HCT116 (cell line): ENCODE measurements at regions not wholly inside any gene's neighbourhood (a gene's known extent, or its start where the extent isn't known, plus 50 kb on each side); places are given as distances from the start of the nearest gene placed in this dataset.

Source experiments
- ATAC-seq: fragments of 200-7000 bp; cut with Tn5 transposase; 2 replicates; pipeline ENCODE4 v1.9.1; 2020; ENCODE audit warnings: mild to moderate bottlenecking, moderate library complexity
- BruUV-seq: library from RNA; stranded (reverse); fragments of 400-500 nt; replicated peaks from 2 replicates; lab custom pipeline; 2021; lab: Mats Ljungman, UMichigan
- CTCF ChIA-PET: fragments of 300-600 bp; sonication (Branson Sonifier 250); formaldehyde crosslinking; loops from one replicate; lab custom pipeline; 2021; ENCODE audit warnings: antibody characterized with exemption; lab: Charles Lee
- POLR2A ChIA-PET: fragments of 300-600, 350-600 bp; sonication (Branson Sonifier 250); formaldehyde crosslinking; loops from one replicate; lab custom pipeline; 2021; ENCODE audit warnings: antibody characterized with exemption; lab: Charles Lee
- RAD21 ChIA-PET, 2 experiments: fragments of 300-600 bp; sonication (Branson Sonifier 250); formaldehyde crosslinking; loops; one replicate each; lab custom pipeline; 2023; ENCODE audit warnings: low total read pairs in 2 of 2; ENCODE audit not compliant: uncharacterized antibody in 2 of 2, unreplicated experiment in 2 of 2, low non-redundant PET in 1 of 2; lab: Charles Lee
- DNase-seq: peaks from one replicate; pipeline ENCODE4 v3.0.0-alpha.2; 2010; ENCODE audit warnings: low read depth, low spot score
- H2AFZ ChIP-seq: fragments of 200-600 bp; shearing (Covaris generic), sonication (generic); 2 replicates; pipeline ENCODE4 v1.6.1; 2017; ENCODE audit warnings: low read depth, mixed run types, mixed read lengths, antibody characterized with exemption, low read length; ENCODE audit not compliant: poor library complexity, severe bottlenecking
- H3K27ac ChIP-seq: 2 replicates; pipeline ENCODE4 v1.5.1; 2012; ENCODE audit warnings: low read depth, low read length
- H3K27me3 ChIP-seq: fragments of 200-600 bp; sonication (generic); 2 replicates; pipeline ENCODE4 v1.6.1; 2016; ENCODE audit warnings: mixed run types, low read length, mixed read lengths; ENCODE audit not compliant: insufficient read depth
- H3K36me3 ChIP-seq, 2 experiments: fragments of 200-500 bp in 1 of 2; fragments of 200-600 bp in 1 of 2; sonication (Bioruptor generic) in 1 of 2; sonication (generic) in 1 of 2; 2 replicates each; pipeline versions ENCODE4 v1.5.1 to v1.6.1; 2014 to 2016; ENCODE audit warnings: low read length in 2 of 2, inconsistent platforms in 1 of 2, mixed read lengths in 1 of 2, mixed run types in 1 of 2; ENCODE audit not compliant: insufficient read depth in 2 of 2, control insufficient read depth in 1 of 2
- H3K4me1 ChIP-seq, 2 experiments: fragments of 200-600 bp in 1 of 2; sonication (generic) in 1 of 2; 2 replicates each; pipeline versions ENCODE4 v1.5.1 to v1.6.1; 2012 to 2017; ENCODE audit warnings: low read length in 2 of 2, inconsistent platforms in 1 of 2, mild to moderate bottlenecking in 1 of 2, mixed read lengths in 1 of 2, mixed run types in 1 of 2, moderate library complexity in 1 of 2; ENCODE audit not compliant: insufficient read depth in 2 of 2, control insufficient read depth in 1 of 2
- H3K4me2 ChIP-seq: fragments of 200-600 bp; sonication (generic); 2 replicates; pipeline ENCODE4 v1.6.1; 2017; ENCODE audit warnings: mixed run types, low read length, mixed read lengths
- H3K4me3 ChIP-seq, 2 experiments: fragments of 200-600 bp in 1 of 2; sonication (generic) in 1 of 2; replicated peaks in 1 of 2; 2 replicates each; pipeline ENCODE4 v1.5.1; 2011 to 2016; ENCODE audit warnings: low read length in 2 of 2, control low read depth in 1 of 2, low read depth in 1 of 2, mild to moderate bottlenecking in 1 of 2, mixed read lengths in 1 of 2, mixed run types in 1 of 2
- H3K79me2 ChIP-seq: fragments of 200-600 bp; sonication (generic); 2 replicates; pipeline ENCODE4 v1.6.1; 2017; ENCODE audit warnings: mild to moderate bottlenecking, mixed run types, low read length, moderate library complexity, mixed read lengths; ENCODE audit not compliant: insufficient read depth
- H3K9ac ChIP-seq: fragments of 200-600 bp; sonication (generic); 2 replicates; pipeline ENCODE4 v1.6.1; 2016; ENCODE audit warnings: low read length, mixed read lengths
- H3K9me2 ChIP-seq: fragments of 200-600 bp; sonication (generic), shearing (Covaris generic); 2 replicates; pipeline ENCODE4 v1.6.1; 2017; ENCODE audit warnings: mixed run types, mild to moderate bottlenecking, moderate library complexity; ENCODE audit not compliant: insufficient read depth
- H3K9me3 ChIP-seq, 2 experiments: fragments of 200-500 bp in 1 of 2; fragments of 200-600 bp in 1 of 2; sonication (Bioruptor generic) in 1 of 2; sonication (generic) in 1 of 2; 2 replicates each; pipeline ENCODE4 v1.6.1; 2014 to 2017; ENCODE audit warnings: low read length in 2 of 2, mixed read lengths in 2 of 2, inconsistent platforms in 1 of 2, low read depth in 1 of 2, mild to moderate bottlenecking in 1 of 2, mixed run types in 1 of 2, moderate library complexity in 1 of 2; ENCODE audit not compliant: control insufficient read depth in 1 of 2, insufficient read depth in 1 of 2
- H4K20me1 ChIP-seq: fragments of 200-600 bp; sonication (generic), shearing (Covaris generic); 2 replicates; pipeline ENCODE4 v1.6.1; 2017; ENCODE audit warnings: mixed run types, mild to moderate bottlenecking, moderate library complexity; ENCODE audit not compliant: insufficient read depth
- CBX3 ChIP-seq: IDR thresholded peaks from 2 replicates; pipeline ENCODE4 v1.6.1; 2012; ENCODE audit warnings: low read depth
- CEBPB ChIP-seq: IDR thresholded peaks from 2 replicates; pipeline ENCODE4 v1.6.1; 2012; ENCODE audit warnings: low read depth
- ELF1 ChIP-seq: IDR thresholded peaks from 2 replicates; pipeline ENCODE4 v1.6.1; 2012; ENCODE audit warnings: low read depth, borderline replicate concordance
- EZH2 ChIP-seq: fragments of 200-600 bp; sonication (generic); IDR thresholded peaks from 2 replicates; pipeline ENCODE4 v1.6.1; 2017; ENCODE audit warnings: antibody characterized with exemption, mixed run types
- EZH2phosphoT487 ChIP-seq: fragments of 200-600 bp; IDR thresholded peaks from 2 replicates; pipeline ENCODE4 v1.6.1; 2018; ENCODE audit warnings: antibody characterized with exemption, borderline replicate concordance
- FOSL1 ChIP-seq: IDR thresholded peaks from 2 replicates; pipeline ENCODE4 v1.6.1; 2012; ENCODE audit warnings: low read depth
- JUND ChIP-seq: IDR thresholded peaks from 2 replicates; pipeline ENCODE4 v1.6.1; 2012
- POLR2A ChIP-seq: IDR thresholded peaks from 2 replicates; pipeline ENCODE4 v1.7.0; 2011; ENCODE audit warnings: borderline replicate concordance; ENCODE audit not compliant: insufficient read depth, insufficient read length; ENCODE audit errors: extremely low read depth
- RAD21 ChIP-seq: IDR thresholded peaks from 2 replicates; pipeline ENCODE4 v1.6.1; 2012; ENCODE audit warnings: low read depth, mild to moderate bottlenecking
- SIN3A ChIP-seq: IDR thresholded peaks from 2 replicates; pipeline ENCODE4 v1.6.1; 2012; ENCODE audit warnings: low read depth
- SP1 ChIP-seq: IDR thresholded peaks from 2 replicates; pipeline ENCODE4 v1.6.1; 2012; ENCODE audit warnings: low read depth
- TCF7L2 ChIP-seq: IDR thresholded peaks from 2 replicates; pipeline ENCODE4 v1.7.0; 2011; ENCODE audit warnings: borderline replicate concordance, inconsistent platforms; ENCODE audit not compliant: insufficient read depth, insufficient read length; ENCODE audit errors: extremely low read depth
- YY1 ChIP-seq: IDR thresholded peaks from 2 replicates; pipeline ENCODE4 v1.6.1; 2011; ENCODE audit warnings: low read length, low read depth, moderate library complexity, mild to moderate bottlenecking; ENCODE audit not compliant: insufficient replicate concordance; ENCODE audit errors: extremely low read depth
- ZNF274 ChIP-seq: fragments of 200-500 bp; sonication (Bioruptor generic); IDR thresholded peaks from 2 replicates; pipeline ENCODE4 v1.6.1; 2014; ENCODE audit warnings: mild to moderate bottlenecking, low read depth, low read length, inconsistent platforms
- intact Hi-C: fragments of 100-400 bp; cut with micrococcal nuclease; formaldehyde crosslinking; loops from 2 replicates; pipeline ENCODE4 v1.10.0; 2022
- TF ChIP-seq, protein P1 (sequence below): IDR thresholded peaks from 2 replicates; pipeline ENCODE4 v1.6.1; 2012
- TF ChIP-seq, protein P2 (sequence below): IDR thresholded peaks from 2 replicates; pipeline ENCODE4 v1.6.1; 2012; ENCODE audit warnings: low read depth

GRCh38 chr5:34587355-34588241 is 68.5 kb upstream of the RAI14 start:
- CTCF ChIA-PET, result no interaction called here
- intact Hi-C loops, result no loop called here

More at GRCh38 chr5:34587355-34588241, 68.5 kb upstream of the RAI14 start:
- Histone ChIP-seq H3K27me3 (no peaks in the 10 kb centered on the region), H2AFZ (no peak overlapping the region), H3K9me2 (no peaks in the 10 kb centered on the region), H3K9ac (no peak overlapping the region), H3K4me3 (no peak overlapping the region), H3K4me2 (no peak overlapping the region), H3K27ac (no peak overlapping the region), H3K4me1 (peaks cover 0 to 4% of the 10 kb centered on the region in 2 experiments; a peak in 1 of 4 replicates), H3K36me3 (no peaks in the 10 kb centered on the region), H3K79me2 (no peaks in the 10 kb centered on the region), H3K9me3 (no peaks in the 10 kb centered on the region), H4K20me1 (no peaks in the 10 kb centered on the region)
- RAD21 ChIA-PET, result no interaction called here
- DNase-seq (no peak), ATAC-seq (no peak)
- POLR2A ChIA-PET, result no interaction called here
- BruUV-seq, result no TSS peak
- TF ChIP-seq, protein P1, sequence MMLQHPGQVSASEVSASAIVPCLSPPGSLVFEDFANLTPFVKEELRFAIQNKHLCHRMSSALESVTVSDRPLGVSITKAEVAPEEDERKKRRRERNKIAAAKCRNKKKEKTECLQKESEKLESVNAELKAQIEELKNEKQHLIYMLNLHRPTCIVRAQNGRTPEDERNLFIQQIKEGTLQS, result no peak
- TF ChIP-seq JUND, result no peak
- no peak for TF ChIP-seq SIN3A
- TF ChIP-seq SP1, result no peak
- no peak for TF ChIP-seq YY1
- no peak for TF ChIP-seq ELF1
- TF ChIP-seq, protein P2, sequence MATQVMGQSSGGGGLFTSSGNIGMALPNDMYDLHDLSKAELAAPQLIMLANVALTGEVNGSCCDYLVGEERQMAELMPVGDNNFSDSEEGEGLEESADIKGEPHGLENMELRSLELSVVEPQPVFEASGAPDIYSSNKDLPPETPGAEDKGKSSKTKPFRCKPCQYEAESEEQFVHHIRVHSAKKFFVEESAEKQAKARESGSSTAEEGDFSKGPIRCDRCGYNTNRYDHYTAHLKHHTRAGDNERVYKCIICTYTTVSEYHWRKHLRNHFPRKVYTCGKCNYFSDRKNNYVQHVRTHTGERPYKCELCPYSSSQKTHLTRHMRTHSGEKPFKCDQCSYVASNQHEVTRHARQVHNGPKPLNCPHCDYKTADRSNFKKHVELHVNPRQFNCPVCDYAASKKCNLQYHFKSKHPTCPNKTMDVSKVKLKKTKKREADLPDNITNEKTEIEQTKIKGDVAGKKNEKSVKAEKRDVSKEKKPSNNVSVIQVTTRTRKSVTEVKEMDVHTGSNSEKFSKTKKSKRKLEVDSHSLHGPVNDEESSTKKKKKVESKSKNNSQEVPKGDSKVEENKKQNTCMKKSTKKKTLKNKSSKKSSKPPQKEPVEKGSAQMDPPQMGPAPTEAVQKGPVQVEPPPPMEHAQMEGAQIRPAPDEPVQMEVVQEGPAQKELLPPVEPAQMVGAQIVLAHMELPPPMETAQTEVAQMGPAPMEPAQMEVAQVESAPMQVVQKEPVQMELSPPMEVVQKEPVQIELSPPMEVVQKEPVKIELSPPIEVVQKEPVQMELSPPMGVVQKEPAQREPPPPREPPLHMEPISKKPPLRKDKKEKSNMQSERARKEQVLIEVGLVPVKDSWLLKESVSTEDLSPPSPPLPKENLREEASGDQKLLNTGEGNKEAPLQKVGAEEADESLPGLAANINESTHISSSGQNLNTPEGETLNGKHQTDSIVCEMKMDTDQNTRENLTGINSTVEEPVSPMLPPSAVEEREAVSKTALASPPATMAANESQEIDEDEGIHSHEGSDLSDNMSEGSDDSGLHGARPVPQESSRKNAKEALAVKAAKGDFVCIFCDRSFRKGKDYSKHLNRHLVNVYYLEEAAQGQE, result no peak
- TF ChIP-seq EZH2, result no peak
- TF ChIP-seq EZH2phosphoT487, result no peak
- no peak for TF ChIP-seq FOSL1
- TF ChIP-seq RAD21, result no peak
- no peak for TF ChIP-seq CBX3
- no peak for TF ChIP-seq POLR2A
- TF ChIP-seq CEBPB, result no peak
- TF ChIP-seq ZNF274, result no peak
- TF ChIP-seq TCF7L2, result no peak
